ENCODE measurements at regions not wholly inside any gene's neighbourhood (a gene's known extent, or its start where the extent isn't known, plus 50 kb on each side); places are given as distances from the start of the nearest gene placed in this dataset.

GRCh38 chr5:27733237-27733636 lies 694.9 kb upstream of the CDH9 start:
- intact Hi-C loops (cut with DNase I), result no loop called here
- Histone ChIP-seq H3K27me3 (ENCODE audit: control insufficient read depth, insufficient read depth, low read length) (no peaks in the 10 kb centered on the region), H3K27ac (ENCODE audit: low read depth in 2 of 2, low read length in 2 of 2) (no peak overlapping the region), H3K9ac (ENCODE audit: low read length in 3 of 3) (no peak overlapping the region), H3K4me1 (ENCODE audit: control insufficient read depth in 2 of 3, insufficient read depth in 2 of 3, low read depth in 1 of 3, low read length in 3 of 3) (no peaks in the 10 kb centered on the region), H3K36me3 (ENCODE audit: control insufficient read depth in 2 of 3, insufficient read depth in 3 of 3, low read length in 3 of 3) (no peaks in the 10 kb centered on the region), H3K9me3 (ENCODE audit: control insufficient read depth in 2 of 3, insufficient read depth in 1 of 3, low read length in 3 of 3) (no peaks in the 10 kb centered on the region), H3K4me3 (ENCODE audit: low read length in 3 of 3) (no peak overlapping the region)
- no peak for TF ChIP-seq CTCF (IDR thresholded peaks at IDR 0.05; ENCODE audit: borderline replicate concordance, extremely low read depth, insufficient read depth)
- FAIRE-seq (no peak), DNase-seq (no peak)

- Histone ChIP-seq H3K36me3 (ENCODE audit: control insufficient read depth in 2 of 3, insufficient read depth in 3 of 3, low read length in 3 of 3) (no peaks in the 10 kb centered on the region), H3K4me3 (ENCODE audit: low read length in 3 of 3) (no peak overlapping the region), H3K4me1 (ENCODE audit: control insufficient read depth in 2 of 3, insufficient read depth in 2 of 3, low read depth in 1 of 3, low read length in 3 of 3) (no peaks in the 10 kb centered on the region), H3K9ac (ENCODE audit: low read length in 3 of 3) (no peak overlapping the region), H3K27ac (ENCODE audit: low read depth in 2 of 2, low read length in 2 of 2) (no peak overlapping the region), H3K9me3 (ENCODE audit: control insufficient read depth in 2 of 3, insufficient read depth in 1 of 3, low read length in 3 of 3) (no peaks in the 10 kb centered on the region), H3K27me3 (ENCODE audit: control insufficient read depth, insufficient read depth, low read length) (no peaks in the 10 kb centered on the region)
- intact Hi-C loops (cut with DNase I), result no loop called here
- no peak for TF ChIP-seq CTCF (IDR thresholded peaks at IDR 0.05; ENCODE audit: borderline replicate concordance, extremely low read depth, insufficient read depth)
- no peak for DNase-seq
- FAIRE-seq, result no peak
Measured at GRCh38 chr5:27727254-27727653, 688.9 kb upstream of the CDH9 start.

GRCh38 chr5:27722337-27722736 lies 684.0 kb upstream of the CDH9 start:
- no peaks in the 10 kb centered on the region for H3K27me3 ChIP-seq (ENCODE audit: control insufficient read depth, insufficient read depth, low read length)
- H3K9ac ChIP-seq (ENCODE audit: low read length in 3 of 3), result no peak overlapping the region
- intact Hi-C loops (cut with DNase I), result no loop called here
- H3K4me3 ChIP-seq (ENCODE audit: low read length in 3 of 3), result no peak overlapping the region
- H3K9me3 ChIP-seq (ENCODE audit: control insufficient read depth in 2 of 3, insufficient read depth in 1 of 3, low read length in 3 of 3), result no peaks in the 10 kb centered on the region
- H3K4me1 ChIP-seq (ENCODE audit: control insufficient read depth in 2 of 3, insufficient read depth in 2 of 3, low read depth in 1 of 3, low read length in 3 of 3), result no peaks in the 10 kb centered on the region
- TF ChIP-seq CTCF (IDR thresholded peaks at IDR 0.05; ENCODE audit: borderline replicate concordance, extremely low read depth, insufficient read depth), result no peak
- no peak overlapping the region for H3K27ac ChIP-seq (ENCODE audit: low read depth in 2 of 2, low read length in 2 of 2)
- no peak for DNase-seq
- FAIRE-seq, result no peak
- no peaks in the 10 kb centered on the region for H3K36me3 ChIP-seq (ENCODE audit: control insufficient read depth in 2 of 3, insufficient read depth in 3 of 3, low read length in 3 of 3)

- no peak for DNase-seq
- Histone ChIP-seq H3K4me1 (ENCODE audit: control insufficient read depth in 2 of 3, insufficient read depth in 2 of 3, low read depth in 1 of 3, low read length in 3 of 3) (no peaks in the 10 kb centered on the region), H3K9me3 (ENCODE audit: control insufficient read depth in 2 of 3, insufficient read depth in 1 of 3, low read length in 3 of 3) (no peaks in the 10 kb centered on the region), H3K9ac (ENCODE audit: low read length in 3 of 3) (no peak overlapping the region), H3K27me3 (ENCODE audit: control insufficient read depth, insufficient read depth, low read length) (no peaks in the 10 kb centered on the region), H3K27ac (ENCODE audit: low read depth in 2 of 2, low read length in 2 of 2) (no peak overlapping the region), H3K36me3 (ENCODE audit: control insufficient read depth in 2 of 3, insufficient read depth in 3 of 3, low read length in 3 of 3) (no peaks in the 10 kb centered on the region), H3K4me3 (ENCODE audit: low read length in 3 of 3) (no peak overlapping the region)
- intact Hi-C loops (cut with DNase I), result no loop called here
- TF ChIP-seq CTCF (IDR thresholded peaks at IDR 0.05; ENCODE audit: borderline replicate concordance, extremely low read depth, insufficient read depth), result no peak
- FAIRE-seq, result no peak
Measured at GRCh38 chr5:27708534-27708933, 670.1 kb upstream of the CDH9 start.
